Vagina (tissue), 2 donors: ENCODE measurements at regions not wholly inside any gene's neighbourhood (a gene's known extent, or its start where the extent isn't known, plus 50 kb on each side); places are given as distances from the start of the nearest gene placed in this dataset.

Experiments
- CTCF ChIP-seq, 3 experiments: fragments of 450-650 bp in 2 of 3; fragments of 200-600 bp in 1 of 3; sonication (generic) in 1 of 3; IDR thresholded peaks; one replicate each; pipeline ENCODE4 v1.5.1; 2017 to 2019; ENCODE audit warnings: antibody characterized with exemption in 3 of 3, mild to moderate bottlenecking in 2 of 3, moderate library complexity in 2 of 3
- POLR2A ChIP-seq, 2 donors: fragments of 450-650 bp; IDR thresholded peaks; one replicate each; pipeline ENCODE4 v1.6.1; 2017; ENCODE audit warnings: antibody characterized with exemption in 2 of 2, mild to moderate bottlenecking in 2 of 2, moderate library complexity in 2 of 2
- POLR2AphosphoS5 ChIP-seq, 2 donors: sonication (generic); formaldehyde crosslinking; IDR thresholded peaks; one replicate each; pipeline ENCODE4 v1.9.0; 2017; ENCODE audit warnings: antibody characterized with exemption in 2 of 2, mild to moderate bottlenecking in 2 of 2, low read depth in 1 of 2; ENCODE audit not compliant: insufficient read depth in 1 of 2

- TF ChIP-seq CTCF (IDR thresholded peaks at IDR 0.05) (no peak), POLR2AphosphoS5 (IDR thresholded peaks at IDR 0.05; ENCODE audit: insufficient read depth in 1 of 2, low read depth in 1 of 2) (no peak), POLR2A (IDR thresholded peaks at IDR 0.05) (no peak)
These were observed 90.6 kb upstream of the TOP1 start for GRCh38 chr20:40938020-40938419.
